ENCODE measurements at regions not wholly inside any gene's neighbourhood (a gene's known extent, or its start where the extent isn't known, plus 50 kb on each side); places are given as distances from the start of the nearest gene placed in this dataset.

DNA sequence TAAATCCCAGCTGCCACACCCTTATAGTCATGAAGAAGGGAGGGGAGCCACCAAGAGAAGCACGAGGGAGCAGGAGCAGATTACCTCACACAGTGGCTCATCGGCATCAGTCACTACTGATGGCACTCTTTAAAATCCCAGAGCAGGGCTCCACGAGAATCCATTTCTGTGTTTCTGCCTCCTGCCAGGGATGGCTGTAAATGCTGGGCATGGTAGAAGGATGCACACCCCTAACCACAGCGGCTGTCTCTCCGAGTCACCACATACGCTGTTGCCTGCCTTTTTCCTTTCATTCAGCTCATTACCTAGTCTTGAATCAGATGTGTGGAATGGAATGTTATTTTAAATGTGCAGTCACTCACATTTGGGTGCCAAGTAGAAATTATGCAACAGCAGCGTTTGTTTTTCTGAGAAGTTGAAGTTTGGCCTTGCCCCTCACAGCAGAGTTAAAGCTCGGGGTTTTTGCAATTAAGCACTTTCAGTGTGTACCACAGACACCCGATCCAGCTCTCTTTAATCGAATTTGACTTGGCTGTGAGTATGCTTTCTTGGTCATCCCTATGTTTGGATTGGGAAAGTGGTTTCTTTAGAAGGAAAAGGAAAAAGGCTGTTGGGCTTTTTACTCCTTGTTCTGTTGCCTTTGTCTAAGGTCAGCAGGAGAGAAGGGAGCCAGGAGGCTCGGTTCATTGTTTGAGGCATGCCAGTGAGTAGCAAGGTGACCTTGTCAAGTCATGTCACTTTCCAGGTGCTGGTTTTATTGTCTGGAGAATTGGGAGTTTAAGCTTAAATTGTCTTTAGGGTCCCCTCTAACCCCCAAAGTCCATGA is 284.2 kb upstream of the TPM1 start:
- DNase-seq: no peak

DNA sequence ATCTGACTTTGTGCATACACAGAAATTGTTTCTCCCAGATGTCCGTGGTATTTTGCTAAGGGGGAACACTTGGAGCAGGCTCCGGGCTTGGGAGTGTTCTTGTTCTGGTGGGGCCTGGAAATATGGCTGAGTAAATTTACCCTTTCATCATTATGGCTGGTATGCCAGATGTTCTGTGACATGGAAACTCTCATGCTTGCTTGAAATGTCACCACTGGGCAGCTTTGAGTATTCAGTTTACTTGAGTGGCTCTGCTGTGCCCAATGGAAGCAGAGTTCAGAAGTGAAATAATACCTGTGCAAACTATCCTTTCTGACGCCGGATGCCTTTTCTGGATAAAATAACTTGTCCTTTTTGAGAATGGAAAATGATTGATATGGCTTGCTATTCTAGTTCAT is 283.6 kb upstream of the TPM1 start:
- DNase-seq: no peak

DNA sequence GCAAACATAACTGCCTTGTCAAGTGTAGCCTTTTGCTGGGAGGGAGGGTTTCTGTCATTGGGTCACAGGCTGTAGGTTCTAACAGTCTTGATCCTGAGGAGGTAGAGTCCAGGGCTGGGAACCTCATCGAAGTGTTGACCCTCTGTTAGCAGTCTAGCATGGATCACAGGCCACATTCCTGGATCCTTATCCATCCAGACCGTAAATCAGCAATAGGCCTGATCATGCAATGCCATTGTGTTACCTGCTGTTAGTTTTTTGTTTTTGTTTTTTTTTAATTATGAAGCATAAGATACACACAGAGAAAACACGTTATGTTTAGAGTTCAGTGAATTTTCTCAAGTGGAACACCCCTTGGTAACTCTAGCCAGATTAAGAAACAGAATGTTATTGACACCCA is 282.0 kb upstream of the TPM1 start:
- no peak for DNase-seq

DNA sequence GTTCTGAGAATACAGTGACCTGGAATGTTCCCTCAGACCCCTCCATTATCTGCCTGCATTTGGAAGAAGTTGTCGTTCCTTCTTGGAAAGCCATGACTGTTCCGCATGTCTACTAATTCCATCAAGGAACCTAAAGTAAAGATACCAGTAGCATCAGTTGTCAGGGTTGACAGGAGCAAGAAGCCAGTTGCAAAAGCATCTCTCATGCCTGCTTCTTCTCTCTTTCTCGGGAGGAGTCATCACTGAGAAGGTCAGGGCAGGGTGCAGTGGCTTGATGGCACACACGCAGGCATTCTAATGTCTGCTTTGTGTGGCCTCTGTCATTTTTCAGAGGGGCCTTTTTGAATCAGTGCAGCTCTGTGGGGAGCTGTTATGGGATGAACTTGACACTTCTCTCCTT is 276.6 kb upstream of the TPM1 start:
- DNase-seq: no peak

DNA sequence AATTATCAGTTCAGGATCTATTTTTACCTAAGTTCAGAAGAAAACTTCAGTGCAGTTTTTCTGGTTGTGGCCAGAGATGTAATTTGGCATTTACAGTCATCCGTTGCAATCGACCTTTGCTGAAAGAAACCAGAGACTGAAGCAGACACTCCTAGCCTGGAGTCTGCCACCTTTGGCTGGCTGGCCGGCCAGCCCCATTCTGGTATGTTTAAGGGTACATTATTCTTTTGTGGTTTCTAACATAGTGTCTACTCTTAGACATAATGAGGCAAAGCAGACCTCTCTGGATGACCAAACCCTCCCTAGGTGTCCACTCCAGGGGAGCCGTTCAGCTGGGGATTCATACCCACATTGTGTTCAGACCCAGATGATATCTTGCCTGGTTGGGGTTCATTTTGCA is 275.9 kb upstream of the TPM1 start:
- DNase-seq: no peak

DNA sequence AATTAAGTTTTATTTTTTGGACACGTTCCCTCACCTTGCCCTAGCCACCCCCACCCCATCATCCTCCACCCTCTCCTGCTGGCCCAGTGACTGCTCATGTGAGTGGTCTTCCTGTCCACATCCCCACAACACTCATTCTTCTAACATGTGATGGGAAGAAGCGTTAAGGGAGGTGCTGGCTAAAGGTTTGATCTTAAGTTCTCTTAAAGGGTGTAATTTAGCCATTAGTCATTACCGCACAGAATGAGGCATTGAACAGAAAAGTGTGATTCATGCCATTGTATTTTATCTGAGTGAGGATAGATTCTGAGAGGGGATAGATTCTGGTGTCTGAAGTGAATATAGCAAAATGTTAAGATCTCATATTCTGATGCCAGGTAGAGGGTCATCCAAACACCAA is 272.9 kb upstream of the TPM1 start:
- no peak for DNase-seq

DNA sequence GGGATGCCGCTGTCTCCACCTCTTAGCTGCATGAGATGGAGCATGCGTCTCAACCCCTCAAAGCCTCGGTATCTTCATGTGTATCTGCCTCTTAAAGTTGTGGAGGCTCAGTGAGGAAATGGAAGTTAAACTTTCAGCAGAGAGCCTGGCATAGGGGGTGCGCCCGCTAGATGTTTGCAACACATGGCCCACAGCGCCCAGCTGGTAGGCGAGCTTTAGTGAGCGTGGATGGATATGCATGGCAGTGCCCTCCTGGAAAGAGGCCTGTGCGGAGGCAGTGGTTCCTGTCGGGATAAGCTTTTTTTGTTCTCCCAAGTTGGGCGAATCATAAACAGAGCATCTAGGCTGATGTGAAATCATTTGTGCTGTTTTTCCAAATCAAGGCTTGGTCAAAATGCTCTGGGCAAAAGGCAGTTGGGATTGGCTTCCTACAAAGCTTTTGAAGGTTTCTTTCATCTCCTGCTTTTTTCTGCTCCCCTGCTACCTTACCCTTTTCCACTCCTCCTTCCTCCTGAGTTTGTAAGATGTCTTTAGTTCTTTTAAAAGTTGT is 272.4 kb upstream of the TPM1 start:
- no peak for DNase-seq

DNA sequence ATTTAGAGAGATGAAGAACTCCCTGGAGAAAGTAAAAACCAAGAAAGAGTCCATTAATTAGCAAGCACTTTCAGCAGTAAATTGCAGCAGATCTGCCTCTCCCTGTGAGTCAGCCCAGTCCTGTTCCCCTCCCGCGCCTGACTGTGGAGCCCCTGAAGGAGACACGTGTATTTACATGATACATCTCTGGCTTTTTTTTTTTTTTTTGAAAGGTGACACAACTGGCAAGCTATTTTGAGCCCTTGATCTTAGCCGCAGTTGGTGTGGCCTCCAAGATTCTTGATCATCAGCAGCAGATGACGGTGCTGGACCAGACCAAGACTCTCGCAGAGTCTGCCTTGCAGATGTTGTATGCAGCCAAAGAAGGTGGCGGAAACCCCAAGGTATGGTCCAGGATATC is 271.8 kb upstream of the TPM1 start:
- no peak for DNase-seq

DNA sequence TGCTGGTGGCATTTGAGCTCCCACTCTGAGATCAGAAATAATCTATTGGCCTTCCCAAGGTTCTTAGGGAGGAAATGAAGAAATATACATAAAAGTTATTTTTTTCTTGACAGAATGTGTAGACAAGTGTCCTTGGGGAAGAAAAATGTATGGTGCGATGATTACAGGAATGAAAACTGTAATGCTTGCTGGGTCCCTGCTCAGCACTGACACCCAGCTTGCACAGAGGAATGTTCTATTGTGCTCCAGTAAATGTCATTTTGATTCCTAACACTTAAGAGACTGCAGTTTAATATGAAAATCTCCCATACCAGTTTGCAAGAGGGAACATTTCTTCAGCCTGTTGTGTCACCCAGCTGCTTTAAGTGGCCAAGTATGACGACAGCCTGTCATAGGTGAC is 271.3 kb upstream of the TPM1 start:
- no peak for DNase-seq

DNA sequence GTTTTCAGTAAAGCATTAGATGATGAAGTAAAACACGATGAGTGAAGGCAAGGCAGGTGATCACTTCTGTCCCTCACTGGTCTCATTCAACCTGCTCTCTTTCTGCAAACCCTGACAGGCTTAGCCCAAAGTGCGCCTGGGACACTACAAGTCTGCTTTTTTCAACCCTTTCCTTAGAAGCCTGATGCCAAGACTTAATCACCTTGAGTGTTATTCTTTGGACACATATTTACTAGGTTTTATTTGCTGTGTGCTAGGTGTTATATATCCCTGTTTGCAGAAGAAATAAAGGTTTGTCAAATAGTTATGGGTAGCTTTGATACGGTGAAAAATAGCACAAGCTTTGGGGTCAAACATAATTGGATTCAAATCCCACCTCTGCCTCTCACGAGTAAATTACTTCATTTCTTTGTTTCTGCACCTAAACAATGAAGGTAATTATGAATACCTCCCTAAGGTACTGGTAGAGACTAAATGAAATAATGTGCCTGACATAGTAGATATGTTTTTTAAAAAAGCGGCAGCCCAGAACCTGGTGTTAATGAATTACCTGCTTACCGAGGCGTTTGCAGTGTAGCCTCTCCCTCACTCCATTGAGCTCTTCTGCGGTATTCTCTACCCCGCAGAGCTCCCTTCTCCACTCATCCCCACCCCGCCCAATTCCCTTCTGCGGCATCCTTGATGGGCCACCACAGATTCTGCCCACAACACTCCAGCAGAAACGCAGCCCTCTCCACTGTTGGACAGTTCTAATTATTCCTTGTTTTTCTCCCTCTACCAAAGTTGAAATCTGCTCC is 269.0 kb upstream of the TPM1 start:
- no peak for DNase-seq

DNA sequence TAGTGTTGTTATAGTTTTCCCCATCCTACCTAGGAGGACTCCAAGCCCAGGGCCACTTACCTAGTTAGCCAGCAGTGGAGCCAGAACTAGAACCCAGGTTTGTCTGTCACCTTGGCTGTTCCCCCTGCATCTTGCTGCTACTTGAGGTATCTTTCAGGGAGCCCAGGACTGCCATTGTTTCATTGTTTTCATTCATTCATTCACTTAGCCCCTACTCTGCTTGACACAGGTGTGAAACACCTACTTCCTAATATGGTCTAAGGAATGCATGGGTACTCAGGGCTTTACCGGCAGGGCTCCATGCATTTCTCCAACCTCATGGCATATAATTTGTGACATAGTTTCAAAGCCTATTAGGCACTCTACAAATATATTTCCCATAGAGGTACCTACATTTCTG is 266.6 kb upstream of the TPM1 start:
- DNase-seq: no peak

DNA sequence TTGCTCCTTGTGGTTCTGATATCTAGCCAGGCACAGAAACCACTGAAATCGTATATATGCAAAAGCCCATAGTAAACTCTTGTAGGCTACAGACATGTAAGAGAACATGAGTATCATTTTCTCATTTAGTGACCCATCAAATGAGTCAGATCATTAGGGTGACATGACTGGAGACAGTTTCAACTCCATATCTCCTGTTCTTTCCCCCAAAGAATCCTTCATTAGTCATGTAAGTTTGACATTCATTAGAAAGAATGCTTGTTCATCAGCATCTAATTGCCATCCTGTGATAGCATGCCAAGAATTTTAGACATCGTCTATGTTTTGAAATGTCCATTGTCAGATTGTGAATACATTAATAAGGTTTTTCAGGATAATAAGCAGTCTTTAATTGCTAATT is 264.9 kb upstream of the TPM1 start:
- DNase-seq: no peak

DNA sequence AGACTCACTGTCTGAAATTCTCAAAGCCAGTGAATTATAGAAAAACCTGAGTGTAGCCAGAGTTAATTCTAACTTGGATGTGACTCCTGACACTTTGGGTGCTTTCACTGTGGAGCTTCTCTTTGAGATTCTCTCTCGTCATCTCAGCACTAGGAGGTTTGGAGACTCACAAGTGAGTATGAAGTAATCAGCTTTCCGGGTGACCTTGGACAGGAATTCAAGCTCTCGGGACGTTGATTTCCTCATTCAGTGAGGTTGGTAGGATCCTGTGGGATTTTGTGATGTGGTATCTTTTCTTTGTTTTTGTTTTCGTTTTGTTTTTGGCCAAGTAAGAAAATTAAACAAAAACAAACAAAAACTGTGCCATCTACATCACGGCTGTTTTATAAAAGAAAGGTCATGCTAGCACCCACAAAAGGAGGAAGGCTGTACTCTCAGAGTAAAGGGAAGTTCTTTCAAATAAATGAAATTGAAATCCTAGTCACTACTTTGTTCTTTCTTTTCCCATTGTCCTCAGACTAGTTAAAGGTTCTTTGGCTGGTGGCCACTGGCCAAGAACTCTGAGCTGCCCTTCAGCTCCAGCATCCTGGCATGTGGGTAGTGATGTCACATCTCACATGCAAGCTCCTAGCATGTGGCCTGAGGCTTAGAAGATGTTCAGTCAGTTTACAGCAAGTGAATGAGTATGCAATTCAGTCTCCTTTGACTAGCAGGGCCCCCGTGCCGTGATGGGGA is 263.3 kb upstream of the TPM1 start:
- DNase-seq: no peak

DNA sequence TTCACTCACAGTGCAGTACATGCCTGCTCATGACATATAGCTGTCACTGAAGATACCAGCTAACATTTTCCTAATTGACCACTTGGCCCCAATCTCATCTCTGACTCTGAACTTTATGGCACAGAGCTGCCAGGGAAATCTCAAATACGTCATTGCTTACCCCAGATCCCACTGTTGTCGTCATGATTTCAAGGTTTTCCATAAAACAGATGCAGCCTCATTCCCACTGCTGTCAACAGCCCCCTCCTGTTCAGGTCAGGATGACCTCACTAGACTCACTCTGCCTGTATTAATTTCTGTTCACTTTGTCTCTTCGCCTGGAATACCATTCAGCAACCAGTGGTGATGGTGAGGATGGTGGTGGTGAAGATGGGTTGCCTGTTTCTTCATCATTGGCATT is 262.6 kb upstream of the TPM1 start:
- no peak for DNase-seq

DNA sequence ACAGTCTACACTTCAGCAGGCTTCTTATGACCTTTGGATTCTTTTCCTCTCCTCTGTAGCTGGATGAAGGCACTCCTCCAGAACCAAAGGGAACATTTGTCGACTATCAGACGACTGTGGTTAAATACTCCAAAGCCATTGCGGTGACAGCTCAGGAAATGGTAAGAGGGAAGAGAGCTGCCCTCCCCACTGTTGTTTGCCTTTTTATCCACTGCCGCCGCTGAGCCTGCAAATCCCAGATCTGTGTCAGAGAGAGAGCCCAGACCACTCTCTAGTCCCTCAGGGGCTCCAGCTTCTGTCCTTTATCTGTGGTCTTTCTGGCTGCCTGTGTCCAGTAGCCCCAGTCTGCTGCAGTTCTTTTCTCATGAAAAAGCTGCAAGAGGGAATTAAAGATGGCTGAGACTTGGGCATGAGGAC is 261.5 kb upstream of the TPM1 start:
- no peak for DNase-seq

DNA sequence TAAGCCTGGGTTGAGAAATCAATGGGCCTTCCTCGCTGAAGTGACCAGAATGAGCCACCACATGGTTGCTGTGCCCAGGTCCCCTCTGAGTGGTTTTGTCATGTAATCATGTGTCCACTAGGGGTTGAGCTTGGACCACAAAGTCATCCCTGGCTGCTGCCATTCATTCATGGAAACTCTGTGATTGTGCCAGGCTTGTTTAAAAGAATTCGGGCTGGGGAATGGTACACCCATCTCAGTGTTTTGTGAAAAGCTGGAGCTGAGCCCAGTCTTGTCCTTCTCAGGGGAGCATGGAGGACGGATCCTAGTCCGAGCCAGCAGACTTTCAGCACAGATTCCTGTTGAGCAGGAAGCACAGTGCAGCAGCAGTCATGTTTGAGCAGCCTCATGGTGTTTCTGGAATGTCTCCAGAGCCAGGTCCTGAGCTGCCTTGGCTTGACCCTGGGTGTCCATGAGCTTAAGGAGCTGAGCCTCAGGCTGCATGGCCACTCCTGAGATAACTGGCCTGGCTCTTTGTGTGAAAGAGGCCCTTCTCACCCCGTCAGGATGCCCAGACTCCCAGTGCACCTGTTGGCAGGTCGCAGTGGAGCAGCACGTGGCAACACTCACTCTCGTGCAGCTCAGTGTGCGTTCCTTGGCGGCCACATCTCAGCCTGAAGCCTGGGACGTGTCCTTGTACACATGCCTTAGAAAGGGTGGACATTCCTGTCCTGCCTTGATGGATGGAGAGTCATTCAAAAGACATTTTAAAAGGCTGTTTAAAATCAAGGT is 260.3 kb upstream of the TPM1 start:
- no peak for DNase-seq

DNA sequence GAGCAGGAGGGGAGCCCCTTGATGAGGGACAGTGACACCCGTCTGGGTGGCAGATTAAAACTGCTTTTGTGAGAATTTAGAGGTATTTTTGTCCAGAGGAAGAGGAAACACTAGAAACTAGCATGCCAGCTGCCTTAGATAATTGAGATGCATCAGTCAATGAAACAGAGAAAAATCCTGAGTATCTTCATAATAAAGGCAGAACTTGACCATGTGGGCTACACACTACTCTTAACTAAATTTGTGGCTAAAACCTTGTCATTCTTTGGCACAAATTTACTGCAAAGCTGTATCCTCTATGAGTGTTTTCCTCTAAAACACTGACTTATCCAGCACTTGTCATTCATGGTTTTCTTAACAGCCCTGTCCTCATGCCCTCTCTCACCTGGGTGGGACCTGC is 259.7 kb upstream of the TPM1 start:
- no peak for DNase-seq

DNA sequence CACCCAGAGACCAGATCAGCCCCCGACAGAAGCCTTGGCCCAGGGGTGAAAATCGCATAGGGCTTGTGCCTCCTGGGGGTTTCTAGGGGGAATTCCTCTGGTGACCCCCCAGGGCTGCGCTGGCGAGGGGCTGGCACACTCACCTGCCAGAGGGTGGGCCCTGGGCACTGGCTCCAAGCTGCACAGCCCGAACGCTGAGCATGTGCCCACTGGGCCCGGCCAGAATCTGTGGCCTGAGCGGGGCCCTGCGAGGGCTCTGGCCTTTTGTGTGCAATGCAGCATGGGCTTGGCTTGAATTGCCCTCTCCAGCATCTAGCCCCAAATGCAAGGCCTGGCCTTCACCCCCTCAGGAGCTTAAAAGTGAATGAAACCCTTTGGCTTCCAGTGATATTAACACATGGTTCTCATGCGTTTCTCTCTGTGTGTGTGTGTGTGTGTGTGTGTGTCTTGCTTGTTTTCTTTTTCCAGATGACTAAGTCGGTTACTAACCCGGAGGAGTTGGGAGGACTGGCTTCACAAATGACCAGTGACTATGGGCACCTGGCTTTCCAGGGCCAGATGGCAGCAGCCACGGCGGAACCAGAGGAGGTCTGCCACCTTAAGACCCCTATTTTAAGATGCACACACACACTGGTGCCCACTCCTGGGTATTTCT is 259.1 kb upstream of the TPM1 start:
- no peak for DNase-seq

DNA sequence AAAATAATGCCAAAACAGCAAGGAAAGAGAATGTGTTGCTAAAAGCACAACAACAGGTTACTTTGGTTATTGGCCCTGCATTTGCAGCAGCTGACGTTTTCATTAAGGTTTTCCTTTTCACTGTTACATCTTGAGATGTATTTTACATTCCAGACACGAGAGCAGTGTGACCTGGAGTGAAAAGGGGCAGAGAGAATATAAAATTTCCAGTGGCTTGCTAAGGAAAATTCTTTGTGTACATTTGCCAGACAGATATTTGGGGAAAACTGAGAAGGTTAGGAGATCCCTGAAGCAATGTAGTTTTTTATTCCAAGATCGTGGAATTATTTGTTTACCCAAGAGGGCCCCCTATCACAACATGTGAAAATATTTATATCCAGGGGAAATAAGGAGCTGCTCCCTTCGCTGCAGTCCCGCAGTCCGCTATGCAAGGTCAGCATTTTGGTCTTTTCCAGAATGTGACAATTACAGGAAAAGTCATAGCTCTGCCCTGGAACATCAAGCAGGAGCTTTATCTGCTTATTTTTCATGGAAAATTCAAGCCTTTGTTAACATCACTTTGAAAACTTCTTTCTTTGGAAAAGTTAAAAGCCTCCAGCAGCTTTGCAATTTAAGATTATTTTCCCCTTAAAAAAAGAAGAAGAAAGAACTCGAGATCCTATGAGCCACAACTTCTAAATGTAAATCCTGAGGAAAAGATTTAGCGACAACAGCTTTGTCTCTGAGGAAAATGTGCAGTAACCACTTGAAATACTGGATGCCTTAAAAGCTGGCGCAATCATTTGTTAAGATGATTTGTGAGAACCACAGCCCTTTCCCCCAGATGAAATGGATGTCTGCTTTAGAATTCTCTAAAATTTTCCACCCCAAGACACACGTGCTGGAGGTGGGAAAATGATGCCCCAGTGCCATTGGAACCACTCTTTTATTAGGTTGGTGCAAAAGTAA is 256.4 kb upstream of the TPM1 start:
- no peak for DNase-seq

DNA sequence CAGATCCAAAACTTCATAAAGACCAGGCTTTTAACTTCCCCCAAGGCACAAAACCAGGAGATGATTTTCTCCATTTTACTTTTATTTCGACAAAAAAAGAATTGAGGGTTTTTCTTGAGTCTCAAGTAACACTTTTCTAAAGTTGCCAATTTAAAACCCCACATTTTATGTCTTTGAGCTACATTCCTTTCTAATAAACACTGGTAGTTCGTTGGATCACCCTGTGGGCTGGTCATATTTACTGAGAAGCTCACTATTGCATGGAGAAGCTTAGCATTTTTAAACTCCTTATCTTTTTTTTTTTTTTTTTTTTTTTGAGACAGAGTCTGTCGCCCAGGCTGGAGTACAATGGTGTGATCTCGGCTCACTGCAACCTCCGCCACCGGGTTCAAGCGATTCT is 255.1 kb upstream of the TPM1 start:
- no peak for DNase-seq

DNA sequence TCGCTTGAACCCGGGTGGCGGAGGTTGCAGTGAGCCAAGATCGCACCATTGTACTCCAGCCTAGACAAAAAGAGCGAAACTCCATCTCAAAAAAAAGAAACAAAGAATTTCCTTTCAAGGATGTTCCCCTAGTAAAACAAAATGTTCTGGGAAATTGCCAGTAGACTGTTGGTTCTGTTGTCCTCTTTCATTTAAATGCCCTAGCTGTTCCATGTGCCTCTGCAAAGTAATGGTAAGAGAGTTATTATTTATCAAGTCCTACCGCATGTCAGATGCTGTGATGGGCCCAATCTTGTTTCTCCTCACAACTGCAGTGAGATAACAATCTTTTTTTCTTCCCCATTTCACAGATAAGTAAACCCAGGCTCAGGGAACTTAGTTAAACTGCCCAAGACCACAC is 254.3 kb upstream of the TPM1 start:
- no peak for DNase-seq

Data from activated naive CD4-positive, alpha-beta T cell treated with anti-CD3 and anti-CD28 coated beads, Interleukin-2, amount 50 U/mL, for 16 hours (primary cell).